HG03342 (cell line): ENCODE measurements at regions not wholly inside any gene's neighbourhood (a gene's known extent, or its start where the extent isn't known, plus 50 kb on each side); places are given as distances from the start of the nearest gene placed in this dataset.
"Not testable (repeated sequence)": the region's sequence is repeated elsewhere in the genome, so short reads cannot be mapped to it uniquely, and the experiment has no call there.

Experiments used
- ATAC-seq: cut with Tn5 transposase; IDR thresholded peaks from one replicate; pipeline ENCODE4 v1.9.1; 2021; ENCODE audit warnings: mild to moderate bottlenecking, moderate library complexity; ENCODE audit not compliant: unreplicated experiment

- ATAC-seq, result no peak
Observed at GRCh38 chr1:70812442-70813109, 235.0 kb downstream of the PTGER3 start.

GRCh38 chr1:70818401-70818800 is 229.2 kb downstream of the PTGER3 start:
- no peak for ATAC-seq

- ATAC-seq, result no peak
Observed at GRCh38 chr1:70819231-70819630, 228.4 kb downstream of the PTGER3 start.

- ATAC-seq, result no peak
Observed at GRCh38 chr1:70819785-70820184, 227.8 kb downstream of the PTGER3 start.

- no peak for ATAC-seq
Observed at GRCh38 chr1:70820396-70820795, 227.2 kb downstream of the PTGER3 start.

- no peak for ATAC-seq
Observed at GRCh38 chr1:70820995-70821394, 226.6 kb downstream of the PTGER3 start.

GRCh38 chr1:70826428-70826827 is 221.2 kb downstream of the PTGER3 start:
- no peak for ATAC-seq

- no peak for ATAC-seq
Observed at GRCh38 chr1:70827030-70827429, 220.6 kb downstream of the PTGER3 start.

GRCh38 chr1:70828177-70828576 is 219.4 kb downstream of the PTGER3 start:
- ATAC-seq, result no peak

GRCh38 chr1:70834365-70834764 is 213.3 kb downstream of the PTGER3 start:
- not testable (repeated sequence) for ATAC-seq

GRCh38 chr1:70836456-70836855 is 211.2 kb downstream of the PTGER3 start:
- ATAC-seq, result no peak

- no peak for ATAC-seq
Observed at GRCh38 chr1:70840260-70840953, 207.2 kb downstream of the PTGER3 start.

- no peak for ATAC-seq
Observed at GRCh38 chr1:70842562-70842961, 205.1 kb downstream of the PTGER3 start.

GRCh38 chr1:70843452-70843851 is 204.2 kb downstream of the PTGER3 start:
- ATAC-seq, result no peak

- no peak for ATAC-seq
Observed at GRCh38 chr1:70847013-70847412, 200.6 kb downstream of the PTGER3 start.

GRCh38 chr1:70855203-70855602 is 192.4 kb downstream of the PTGER3 start:
- no peak for ATAC-seq

- ATAC-seq, result no peak
Observed at GRCh38 chr1:70856201-70856600, 191.4 kb downstream of the PTGER3 start.

GRCh38 chr1:70863239-70863638 is 184.4 kb downstream of the PTGER3 start:
- ATAC-seq, result no peak

GRCh38 chr1:70864302-70864701 is 183.3 kb downstream of the PTGER3 start:
- no peak for ATAC-seq

GRCh38 chr1:70866542-70867264 is 180.9 kb downstream of the PTGER3 start:
- ATAC-seq, result no peak

GRCh38 chr1:70871790-70872189 is 175.8 kb downstream of the PTGER3 start:
- ATAC-seq, result no peak

GRCh38 chr1:70874063-70874462 is 173.6 kb downstream of the PTGER3 start:
- ATAC-seq, result no peak
